HG03103 (cell line): ENCODE measurements at regions not wholly inside any gene's neighbourhood (a gene's known extent, or its start where the extent isn't known, plus 50 kb on each side); places are given as distances from the start of the nearest gene placed in this dataset.
"Not testable (repeated sequence)": the region's sequence is repeated elsewhere in the genome, so short reads cannot be mapped to it uniquely, and the experiment has no call there.

Experiments
- ATAC-seq: cut with Tn5 transposase; IDR thresholded peaks from one replicate; pipeline ENCODE4 v1.9.1; 2021; ENCODE audit warnings: low read depth; ENCODE audit not compliant: unreplicated experiment

GRCh38 chr21:35713914-35714313 is 346.4 kb downstream of the SETD4 start:
- no peak for ATAC-seq

- ATAC-seq, result no peak
These were observed 348.7 kb downstream of the SETD4 start for GRCh38 chr21:35711661-35712060.

GRCh38 chr21:35711213-35711612 is 349.1 kb downstream of the SETD4 start:
- no peak for ATAC-seq

- ATAC-seq, result not testable (repeated sequence)
These were observed 350.3 kb downstream of the SETD4 start for GRCh38 chr21:35709990-35710389.

- no peak for ATAC-seq
These were observed 354.4 kb downstream of the SETD4 start for GRCh38 chr21:35705888-35706287.

- ATAC-seq, result no peak
These were observed 355.0 kb downstream of the SETD4 start for GRCh38 chr21:35705237-35705887.

- ATAC-seq, result no peak
These were observed 356.6 kb downstream of the SETD4 start for GRCh38 chr21:35703704-35704103.

GRCh38 chr21:35699361-35699760 is 361.0 kb downstream of the SETD4 start:
- ATAC-seq, result no peak

GRCh38 chr21:35697321-35697808 is 363.0 kb downstream of the SETD4 start:
- no peak for ATAC-seq

- ATAC-seq, result no peak
These were observed 363.7 kb downstream of the SETD4 start for GRCh38 chr21:35696644-35697043.

- ATAC-seq, result no peak
These were observed 368.0 kb downstream of the SETD4 start for GRCh38 chr21:35692311-35692710.

- no peak for ATAC-seq
These were observed 369.9 kb downstream of the SETD4 start for GRCh38 chr21:35690436-35690835.

GRCh38 chr21:35686156-35686555 is 374.2 kb downstream of the SETD4 start:
- no peak for ATAC-seq

- ATAC-seq, result no peak
These were observed 376.5 kb downstream of the SETD4 start for GRCh38 chr21:35683664-35684304.

- no peak for ATAC-seq
These were observed 377.3 kb downstream of the SETD4 start for GRCh38 chr21:35682904-35683549.

- no peak for ATAC-seq
These were observed 378.4 kb downstream of the SETD4 start for GRCh38 chr21:35681946-35682345.

- ATAC-seq, result no peak
These were observed 381.2 kb downstream of the SETD4 start for GRCh38 chr21:35679076-35679475.

- no peak for ATAC-seq
These were observed 381.9 kb downstream of the SETD4 start for GRCh38 chr21:35678393-35678792.

GRCh38 chr21:35677298-35677841 is 383.0 kb downstream of the SETD4 start:
- ATAC-seq, result no peak

GRCh38 chr21:35674895-35675470 is 385.3 kb downstream of the SETD4 start:
- no peak for ATAC-seq

- ATAC-seq, result no peak
These were observed 386.1 kb downstream of the SETD4 start for GRCh38 chr21:35674091-35674671.
